ENCODE measurements at regions not wholly inside any gene's neighbourhood (a gene's known extent, or its start where the extent isn't known, plus 50 kb on each side); places are given as distances from the start of the nearest gene placed in this dataset.
"Not testable (repeated sequence)": the region's sequence is repeated elsewhere in the genome, so short reads cannot be mapped to it uniquely, and the experiment has no call there.

GRCh38 chrY:17827155-17827554 lies 52.9 kb downstream of the CDY2B start:
- not testable (repeated sequence) for DNase-seq

DNA sequence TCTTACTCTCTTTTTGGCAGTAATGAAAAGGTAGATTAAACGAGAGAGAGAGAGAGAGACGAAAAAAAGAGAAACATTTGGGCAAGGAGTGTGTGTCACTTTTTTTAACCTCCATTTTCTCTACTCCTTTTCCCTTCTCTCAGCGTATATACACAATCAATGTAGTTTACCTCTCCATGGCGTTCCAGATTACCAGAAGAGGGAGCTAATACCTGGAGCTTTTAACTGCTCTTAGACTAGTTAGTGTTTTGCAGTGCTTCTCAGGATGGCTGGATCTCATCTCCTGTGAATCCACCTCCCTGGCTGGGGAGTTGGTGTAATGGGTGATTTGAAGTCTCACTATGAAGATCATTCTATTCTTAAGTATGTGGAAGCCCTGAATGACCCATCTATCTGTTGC lies 60.3 kb downstream of the CDY2B start:
- not testable (repeated sequence) for DNase-seq

- not testable (repeated sequence) for DNase-seq
These were observed 60.9 kb downstream of the CDY2B start for GRCh38 chrY:17819025-17819646.

DNA sequence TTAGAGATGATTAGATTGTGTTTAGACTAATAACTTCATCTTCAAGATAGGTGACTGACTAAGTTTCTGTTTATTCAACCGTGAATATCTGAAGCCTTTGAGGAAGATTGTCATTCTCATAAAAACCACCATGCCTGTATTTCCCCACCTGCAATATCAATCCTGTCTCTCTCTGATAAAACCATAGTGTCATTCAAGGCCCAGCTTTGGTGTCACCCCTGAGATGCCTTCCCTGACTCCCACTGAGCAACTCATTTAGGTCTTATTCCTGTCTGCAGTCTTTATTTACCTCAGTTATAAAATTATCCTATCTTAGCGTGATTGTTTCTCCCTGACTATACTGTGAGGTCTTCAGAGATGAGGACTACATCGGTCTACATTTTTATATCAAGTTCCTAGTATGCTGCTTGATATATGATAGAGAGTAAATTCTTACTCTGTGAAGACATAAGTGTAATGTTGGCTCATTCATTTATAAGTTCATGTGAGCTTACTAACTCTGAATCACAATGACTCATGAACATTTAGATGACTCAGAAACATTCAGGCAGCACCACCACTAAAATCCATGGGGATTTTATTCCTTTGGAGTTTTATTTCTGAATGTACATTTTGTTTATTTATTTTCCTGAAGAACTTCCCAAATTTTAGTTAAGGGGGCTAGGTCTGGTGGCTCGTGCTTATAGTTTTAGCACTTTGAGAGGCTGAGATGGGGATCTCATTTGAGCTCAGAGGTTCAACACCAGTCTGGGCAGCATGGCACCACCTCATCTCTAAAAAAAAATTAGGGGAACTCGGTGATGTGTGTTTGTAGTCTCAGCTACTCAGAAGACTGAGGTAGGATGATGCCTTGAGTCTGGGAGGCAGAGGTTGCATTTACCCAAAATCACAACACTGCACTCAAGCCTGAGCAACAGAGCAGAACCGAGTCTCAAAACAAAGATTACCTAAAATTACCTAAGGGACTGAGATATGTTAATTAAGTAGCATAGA lies 62.6 kb downstream of the CDY2B start:
- not testable (repeated sequence) for DNase-seq

- not testable (repeated sequence) for DNase-seq
These were observed 67.4 kb downstream of the CDY2B start for GRCh38 chrY:17812664-17813063.

GRCh38 chrY:17799915-17800314 lies 80.1 kb downstream of the CDY2B start:
- DNase-seq: not testable (repeated sequence)

DNA sequence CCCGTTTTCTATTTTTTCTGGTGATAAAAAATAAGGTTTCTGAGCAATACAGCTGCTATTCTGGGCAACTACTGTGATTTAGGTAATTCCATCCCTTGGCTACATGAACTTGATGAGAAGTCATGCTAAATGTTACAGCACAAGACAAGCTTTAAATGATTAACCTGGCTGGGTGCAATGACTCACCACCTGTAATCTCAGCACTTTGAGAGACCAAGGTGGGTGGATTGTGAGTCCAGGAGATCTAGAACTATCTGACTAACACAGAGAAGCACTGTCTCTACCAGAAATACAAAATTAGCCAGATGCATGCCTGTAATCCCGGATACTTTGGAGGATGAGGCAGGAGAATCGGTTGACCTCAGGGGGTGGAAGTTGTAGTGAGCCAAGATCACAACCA lies 92.8 kb downstream of the CDY2B start:
- DNase-seq: not testable (repeated sequence)

GRCh38 chrY:17766000-17766699 lies 113.9 kb downstream of the CDY2B start:
- DNase-seq: not testable (repeated sequence)

DNA sequence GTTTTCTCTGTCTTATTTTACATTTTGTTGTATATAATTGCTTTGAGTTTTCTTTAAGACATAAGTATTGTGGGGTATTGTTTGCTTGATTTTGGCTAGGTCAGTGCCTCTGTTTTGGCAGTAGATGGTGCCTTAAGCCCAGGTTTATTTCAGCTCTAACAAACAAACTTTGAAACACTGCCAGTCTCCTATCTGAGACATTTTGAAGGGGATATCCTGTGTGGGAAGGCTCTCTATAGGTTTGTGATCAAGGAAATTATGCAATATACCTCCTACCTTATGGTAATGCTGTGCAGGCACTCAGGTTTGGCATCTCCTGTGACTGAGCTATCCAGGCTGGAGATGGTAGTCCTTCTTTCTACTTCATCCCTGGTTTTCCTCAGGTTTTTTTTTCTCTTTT lies 120.8 kb downstream of the CDY2B start:
- DNase-seq: not testable (repeated sequence)

GRCh38 chrY:17752887-17753497 lies 127.0 kb downstream of the CDY2B start:
- DNase-seq: not testable (repeated sequence)

- not testable (repeated sequence) for DNase-seq
These were observed 140.2 kb downstream of the CDY2B start for GRCh38 chrY:17739852-17740251.

DNA sequence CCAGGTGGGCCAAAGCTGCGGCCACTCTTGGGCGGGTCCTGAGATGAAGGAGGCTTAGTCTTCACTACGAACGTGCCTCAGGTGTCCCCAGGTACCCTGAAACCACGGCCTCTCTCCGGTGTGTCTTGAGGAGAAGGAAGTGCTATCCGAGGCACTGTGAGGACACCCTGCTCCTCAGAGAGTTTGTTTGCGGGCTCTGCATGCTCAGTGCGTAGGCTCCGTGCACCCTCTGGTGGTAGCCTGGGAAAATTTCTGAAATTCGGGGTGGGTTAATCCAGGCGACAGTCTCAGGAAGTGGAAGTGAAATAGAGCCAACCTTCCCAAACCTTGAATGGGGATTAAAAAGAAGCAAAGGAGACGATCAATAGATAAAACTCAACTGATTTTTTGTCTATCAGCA lies 150.5 kb downstream of the CDY2B start:
- not testable (repeated sequence) for DNase-seq

DNA sequence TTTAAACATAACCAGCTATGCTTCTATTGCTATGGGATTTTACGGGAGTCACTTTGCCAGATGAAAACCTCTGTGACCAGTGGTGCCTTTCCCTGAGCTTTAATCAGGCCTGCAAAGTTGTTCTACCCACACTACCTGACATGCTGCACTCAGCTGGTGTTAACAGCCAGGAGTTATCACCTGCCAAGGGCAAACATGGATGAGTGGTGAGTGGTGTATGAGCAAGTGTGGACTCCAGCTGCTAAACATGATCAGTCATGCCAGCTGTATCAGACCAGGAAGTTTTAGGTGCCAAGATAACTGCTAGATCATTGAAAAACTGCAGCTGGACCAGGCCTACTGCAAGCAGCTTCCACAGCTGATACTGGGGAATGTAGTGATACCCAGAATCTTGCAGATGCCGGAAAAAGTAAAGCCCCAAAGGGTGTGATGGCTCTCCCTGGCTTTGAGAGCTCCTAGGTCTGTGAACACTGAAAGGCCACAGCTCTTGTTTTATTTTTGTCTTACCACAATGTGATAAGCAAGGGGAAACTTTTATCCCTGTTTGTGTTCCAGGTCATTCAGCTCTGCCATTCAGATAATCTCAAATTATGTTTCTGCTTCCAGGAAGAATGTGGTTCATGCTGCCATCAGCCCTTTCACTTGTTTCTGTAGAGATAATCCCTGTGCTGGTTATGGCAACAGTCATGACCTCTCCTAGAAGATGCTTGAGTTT lies 163.5 kb downstream of the CDY2B start:
- not testable (repeated sequence) for DNase-seq

DNA sequence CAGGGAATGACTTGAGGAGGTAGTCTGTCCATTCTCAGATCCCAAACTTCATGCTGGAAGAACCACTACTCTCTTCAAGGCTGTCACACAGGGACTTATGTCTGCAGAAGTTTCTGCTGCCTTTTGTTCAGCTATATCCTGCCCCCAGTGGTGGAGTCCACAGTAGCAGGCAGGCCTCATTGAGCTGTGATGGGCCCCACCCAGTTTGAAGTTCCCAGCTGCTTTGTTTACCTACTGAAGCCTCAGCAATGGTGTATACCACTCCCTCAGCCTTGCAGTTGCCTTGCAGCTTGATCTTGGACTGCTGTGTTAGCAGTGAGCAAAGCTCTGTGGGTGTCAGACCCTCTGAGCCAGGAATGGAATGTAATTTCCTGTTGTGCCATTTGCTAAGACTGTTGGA lies 212.0 kb downstream of the CDY2B start:
- not testable (repeated sequence) for DNase-seq

GRCh38 chrY:17643052-17643451 lies 237.0 kb downstream of the CDY2B start:
- DNase-seq: not testable (repeated sequence)

DNA sequence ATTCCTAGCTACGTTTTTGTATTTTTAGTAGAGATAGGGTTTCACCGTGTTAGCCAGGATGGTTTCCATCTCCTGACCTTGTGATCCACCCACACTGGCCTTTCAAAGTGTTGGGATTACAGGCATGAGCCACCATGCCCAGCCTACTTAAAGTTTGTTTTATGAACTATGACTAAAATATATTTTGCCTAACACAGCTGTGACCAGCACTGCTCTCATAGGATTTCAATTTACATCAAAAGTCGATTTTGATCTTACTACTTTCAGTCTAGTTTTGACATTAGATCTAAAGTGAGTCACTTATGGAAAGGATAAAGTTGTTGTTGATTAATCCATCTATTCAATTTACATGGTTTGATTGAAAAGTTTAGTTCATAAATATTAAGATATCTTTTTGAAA lies 245.5 kb downstream of the CDY2B start:
- not testable (repeated sequence) for DNase-seq

GRCh38 chrY:17611256-17611655 lies 268.8 kb downstream of the CDY2B start:
- DNase-seq: not testable (repeated sequence)

DNA sequence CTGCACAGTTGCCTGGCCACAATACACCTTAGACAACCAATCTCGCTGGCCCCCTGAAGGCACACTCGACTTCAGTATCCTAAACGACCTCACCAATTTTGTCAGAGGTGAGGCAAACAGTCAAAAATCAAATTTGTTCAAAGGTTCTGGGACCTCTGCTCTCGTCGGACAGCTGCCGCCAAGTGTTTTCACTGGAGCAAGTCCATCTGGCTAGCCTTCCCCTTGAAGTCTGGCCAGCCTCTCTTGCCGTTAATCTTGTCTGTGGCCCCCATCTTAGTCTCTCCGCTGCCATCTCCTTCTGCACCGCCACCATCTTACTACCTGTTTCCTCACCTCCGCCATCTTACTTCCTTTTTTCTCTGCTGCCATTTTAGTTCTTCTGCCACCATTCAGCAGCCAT lies 269.4 kb downstream of the CDY2B start:
- not testable (repeated sequence) for DNase-seq

- not testable (repeated sequence) for DNase-seq
These were observed 272.9 kb downstream of the CDY2B start for GRCh38 chrY:17607150-17607549.

DNA sequence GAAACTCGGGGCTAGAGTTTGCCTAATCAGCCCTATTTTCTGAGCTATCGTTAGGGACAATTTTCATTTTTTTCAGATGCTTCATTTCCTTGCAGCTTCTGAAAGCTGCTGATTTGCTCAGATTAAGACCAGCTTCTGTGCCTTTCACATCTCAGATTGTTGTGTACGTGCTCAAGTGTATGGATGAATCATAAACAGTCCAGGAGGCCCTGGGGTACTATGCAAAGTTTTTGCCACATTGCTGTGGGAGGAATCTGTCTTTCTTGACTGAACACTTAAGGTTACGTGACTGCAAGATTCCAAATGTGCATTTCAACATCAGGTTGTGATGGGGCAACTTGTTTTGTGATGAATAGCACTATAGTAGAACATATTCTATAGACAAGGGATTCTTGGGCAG lies 280.8 kb downstream of the CDY2B start:
- DNase-seq: not testable (repeated sequence)

DNA sequence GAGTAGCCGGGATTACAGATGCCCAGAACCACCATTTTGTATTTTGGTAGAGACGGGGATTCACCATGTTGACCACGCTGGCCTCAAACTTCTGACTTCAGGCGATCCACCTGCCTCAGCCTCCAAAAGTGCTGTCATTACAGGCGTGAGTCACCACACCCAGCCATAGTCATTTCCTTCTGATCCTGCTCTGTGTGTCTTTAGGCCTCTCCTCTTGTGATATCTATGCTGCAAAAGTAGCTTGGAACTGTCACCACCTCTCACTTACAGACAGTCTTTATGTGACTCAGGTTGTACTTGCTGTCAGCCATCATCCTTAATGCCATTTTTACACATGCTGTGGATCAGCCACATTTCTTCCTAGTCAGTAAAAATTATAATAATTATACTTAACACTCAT lies 286.3 kb downstream of the CDY2B start:
- DNase-seq: not testable (repeated sequence)

DNA sequence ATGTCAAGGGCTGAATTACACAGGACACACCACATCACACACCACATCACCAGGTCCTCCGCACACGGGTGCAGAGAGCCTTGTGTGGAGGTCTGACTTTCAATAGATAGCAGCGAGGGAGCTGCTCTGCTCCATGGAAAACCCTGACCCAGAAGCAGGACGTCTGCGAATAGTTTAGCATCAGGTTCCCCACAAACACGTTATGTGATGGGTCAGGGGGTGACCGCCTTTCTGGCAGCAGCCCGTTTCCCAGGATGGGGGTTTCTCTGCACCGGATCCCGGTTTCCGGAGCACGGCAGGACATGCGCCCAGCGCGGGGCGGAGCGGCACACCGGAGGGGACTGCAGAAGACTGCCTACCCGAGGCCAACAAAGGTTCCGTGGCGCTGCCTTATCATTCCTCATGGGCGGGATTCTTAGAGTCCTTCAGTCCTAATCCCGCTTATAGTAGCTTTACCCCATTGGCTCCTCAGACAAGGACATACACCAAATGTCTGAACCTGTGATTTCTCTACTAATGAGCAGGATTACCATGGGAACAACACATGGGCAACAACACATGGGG lies 300.0 kb downstream of the CDY2B start:
- not testable (repeated sequence) for DNase-seq
